SK-N-SH (cell line): ENCODE measurements at regions not wholly inside any gene's neighbourhood (a gene's known extent, or its start where the extent isn't known, plus 50 kb on each side); places are given as distances from the start of the nearest gene placed in this dataset.

Experiments used
- CHD2 ChIP-seq: fragments of 150-350 bp; IDR thresholded peaks from 2 replicates; pipeline ENCODE4 v1.6.1; 2018; ENCODE audit warnings: low read length; ENCODE audit not compliant: partially characterized antibody
- RAD21 ChIP-seq: IDR thresholded peaks from 2 replicates; pipeline ENCODE4 v1.6.1; 2012; ENCODE audit warnings: mild to moderate bottlenecking, low read length
- TEAD4 ChIP-seq: IDR thresholded peaks from 2 replicates; pipeline ENCODE4 v1.4.0; 2012; ENCODE audit warnings: mild to moderate bottlenecking, borderline replicate concordance; ENCODE audit not compliant: insufficient read depth
- TF ChIP-seq, protein P1 (sequence below): fragments of 200-600 bp; sonication (generic); IDR thresholded peaks from 2 replicates; pipeline ENCODE4 v1.6.1; 2017; ENCODE audit warnings: antibody characterized with exemption, mild to moderate bottlenecking, moderate library complexity

DNA sequence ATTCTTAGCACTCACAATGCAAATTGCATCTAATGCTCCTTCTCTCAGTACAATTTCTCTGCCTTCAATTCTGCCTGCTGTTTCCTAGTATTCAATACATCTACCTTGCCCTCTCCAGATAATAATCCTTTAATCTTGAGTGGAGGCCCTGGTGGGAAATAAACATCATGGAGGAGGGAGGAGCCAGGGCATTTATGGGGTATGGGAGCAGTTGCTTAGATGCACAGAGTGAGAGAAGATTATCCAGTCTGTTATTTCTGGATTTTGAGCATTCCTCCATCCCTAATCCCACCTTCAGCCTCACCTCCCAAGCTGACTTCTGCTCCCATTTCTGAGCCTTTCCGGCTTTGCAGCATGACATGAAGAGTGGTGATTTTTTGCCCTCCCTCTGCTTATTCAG, 127.9 kb upstream of the PPP3CA start:
- TF ChIP-seq CHD2 (no peak), RAD21 (no peak), TEAD4 (no peak)
- TF ChIP-seq, protein P1, sequence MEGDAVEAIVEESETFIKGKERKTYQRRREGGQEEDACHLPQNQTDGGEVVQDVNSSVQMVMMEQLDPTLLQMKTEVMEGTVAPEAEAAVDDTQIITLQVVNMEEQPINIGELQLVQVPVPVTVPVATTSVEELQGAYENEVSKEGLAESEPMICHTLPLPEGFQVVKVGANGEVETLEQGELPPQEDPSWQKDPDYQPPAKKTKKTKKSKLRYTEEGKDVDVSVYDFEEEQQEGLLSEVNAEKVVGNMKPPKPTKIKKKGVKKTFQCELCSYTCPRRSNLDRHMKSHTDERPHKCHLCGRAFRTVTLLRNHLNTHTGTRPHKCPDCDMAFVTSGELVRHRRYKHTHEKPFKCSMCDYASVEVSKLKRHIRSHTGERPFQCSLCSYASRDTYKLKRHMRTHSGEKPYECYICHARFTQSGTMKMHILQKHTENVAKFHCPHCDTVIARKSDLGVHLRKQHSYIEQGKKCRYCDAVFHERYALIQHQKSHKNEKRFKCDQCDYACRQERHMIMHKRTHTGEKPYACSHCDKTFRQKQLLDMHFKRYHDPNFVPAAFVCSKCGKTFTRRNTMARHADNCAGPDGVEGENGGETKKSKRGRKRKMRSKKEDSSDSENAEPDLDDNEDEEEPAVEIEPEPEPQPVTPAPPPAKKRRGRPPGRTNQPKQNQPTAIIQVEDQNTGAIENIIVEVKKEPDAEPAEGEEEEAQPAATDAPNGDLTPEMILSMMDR = no peak
